ENCODE measurements at regions not wholly inside any gene's neighbourhood (a gene's known extent, or its start where the extent isn't known, plus 50 kb on each side); places are given as distances from the start of the nearest gene placed in this dataset.
"Not testable (repeated sequence)": the region's sequence is repeated elsewhere in the genome, so short reads cannot be mapped to it uniquely, and the experiment has no call there.

GRCh38 chr5:1974501-1975405, 92.0 kb upstream of the IRX4 start:
- no peak for DNase-seq (ENCODE audit: low spot score)

- DNase-seq (ENCODE audit: low spot score), result no peak
Measured at GRCh38 chr5:1974081-1974480, 91.4 kb upstream of the IRX4 start.

GRCh38 chr5:1973391-1974013, 90.8 kb upstream of the IRX4 start:
- no peak for DNase-seq (ENCODE audit: low spot score)

GRCh38 chr5:1971944-1972343, 89.2 kb upstream of the IRX4 start:
- DNase-seq (ENCODE audit: low spot score), result no peak

- DNase-seq (ENCODE audit: low spot score), result no peak
Measured at GRCh38 chr5:1967736-1968135, 85.0 kb upstream of the IRX4 start.

- no peak for DNase-seq (ENCODE audit: low spot score)
Measured at GRCh38 chr5:1966461-1966860, 83.7 kb upstream of the IRX4 start.

- no peak for DNase-seq (ENCODE audit: low spot score)
Measured at GRCh38 chr5:1965925-1966324, 83.2 kb upstream of the IRX4 start.

- DNase-seq (ENCODE audit: low spot score), result no peak
Measured at GRCh38 chr5:1963941-1964451, 81.3 kb upstream of the IRX4 start.

GRCh38 chr5:1963358-1963757, 80.6 kb upstream of the IRX4 start:
- DNase-seq (ENCODE audit: low spot score), result no peak

- DNase-seq (ENCODE audit: low spot score), result no peak
Measured at GRCh38 chr5:1962619-1963355, 80.1 kb upstream of the IRX4 start.

GRCh38 chr5:1961952-1962595, 79.3 kb upstream of the IRX4 start:
- no peak for DNase-seq (ENCODE audit: low spot score)

GRCh38 chr5:1961304-1961946, 78.7 kb upstream of the IRX4 start:
- no peak for DNase-seq (ENCODE audit: low spot score)

GRCh38 chr5:1960595-1961303, 78.0 kb upstream of the IRX4 start:
- no peak for DNase-seq (ENCODE audit: low spot score)

GRCh38 chr5:1959725-1960581, 77.2 kb upstream of the IRX4 start:
- DNase-seq (ENCODE audit: low spot score), result no peak

GRCh38 chr5:1959231-1959630, 76.5 kb upstream of the IRX4 start:
- DNase-seq (ENCODE audit: low spot score), result no peak

GRCh38 chr5:1958211-1959010, 75.7 kb upstream of the IRX4 start:
- no peak for DNase-seq (ENCODE audit: low spot score)

GRCh38 chr5:1955586-1955985, 72.9 kb upstream of the IRX4 start:
- no peak for DNase-seq (ENCODE audit: low spot score)

- DNase-seq (ENCODE audit: low spot score), result not testable (repeated sequence)
Measured at GRCh38 chr5:1953710-1954109, 71.0 kb upstream of the IRX4 start.

- no peak for DNase-seq (ENCODE audit: low spot score)
Measured at GRCh38 chr5:1952444-1953099, 69.8 kb upstream of the IRX4 start.
